ENCODE measurements at regions not wholly inside any gene's neighbourhood (a gene's known extent, or its start where the extent isn't known, plus 50 kb on each side); places are given as distances from the start of the nearest gene placed in this dataset.

GRCh38 chr9:113790093-113790492 is 86.0 kb upstream of the ZNF618 start:
- H2BK15ac ChIP-seq (ENCODE audit: low read length) = no peak overlapping the region
- no peak overlapping the region for H2BK5ac ChIP-seq (ENCODE audit: low read depth, low read length)
- DNase-seq (ENCODE audit: low read depth in 1 of 2, low spot score in 2 of 2) (no peak), FAIRE-seq (no peak)
- no peak overlapping the region for H3K56ac ChIP-seq (replicated peaks; ENCODE audit: insufficient read length, low read depth, low read length)
- no peak overlapping the region for H4K5ac ChIP-seq (ENCODE audit: insufficient read length, low read depth, low read length)
- H4K20me1 ChIP-seq (replicated peaks in 1 of 2; ENCODE audit: control insufficient read depth in 1 of 2, insufficient read depth in 2 of 2, low read length in 2 of 2) = no peaks in the 10 kb centered on the region
- WGBS, 2 experiments (ENCODE audit: extremely low coverage in 1 of 2, insufficient coverage in 1 of 2, insufficient read length in 1 of 2, insufficient replicate concordance in 2 of 2, low coverage in 1 of 2, low lambda C conversion rate in 2 of 2, missing lambda C conversion rate in 1 of 2) = 97% methylated on average over 11 of the region's 11 CpGs; no CpG with 5 or more reads in 1 of the 2 experiments
- H3K27ac ChIP-seq (ENCODE audit: low read depth, low read length) = no peak overlapping the region
- no peak overlapping the region for H4K91ac ChIP-seq (replicated peaks; ENCODE audit: insufficient read length, low read length)
- H3K14ac ChIP-seq (ENCODE audit: insufficient read length) = no peak overlapping the region
- no peaks in the 10 kb centered on the region for H3K36me3 ChIP-seq (ENCODE audit: control insufficient read depth in 2 of 4, insufficient read depth in 4 of 4, low read length in 3 of 4)
- H2BK120ac ChIP-seq (replicated peaks; ENCODE audit: low read depth, low read length) = no peak overlapping the region
- H2BK12ac ChIP-seq (ENCODE audit: low read depth, low read length) = no peak overlapping the region
- H3K27me3 ChIP-seq (replicated peaks in 1 of 4; ENCODE audit: control insufficient read depth in 3 of 4, extremely low read depth in 1 of 4, insufficient read depth in 3 of 4, low read length in 3 of 4) = no peaks in the 10 kb centered on the region
- no peak overlapping the region for H3K18ac ChIP-seq (ENCODE audit: extremely low read depth, low read length)
- no peak for TF ChIP-seq FOSL1 (IDR thresholded peaks at IDR 0.05; ENCODE audit: insufficient read depth, low read depth, low read length)
- H3K4me1 ChIP-seq (replicated peaks in 1 of 4; ENCODE audit: control insufficient read depth in 3 of 4, insufficient read depth in 4 of 4, low read length in 3 of 4) = peaks cover 0 to 6% (median 2%) of the 10 kb centered on the region in 4 experiments; a peak in 2 of 7 replicates
- no peak overlapping the region for H2AFZ ChIP-seq (ENCODE audit: low read length)
- ChIA-PET CTCF (ENCODE audit: partially characterized antibody) (interaction anchor here (0.6 to 1.4 kb wide), 4 partner anchors 16 to 246 kb away, joined by 3 to 4 read pairs (median 3); no protein-coding TSS in a partner anchor), POLR2A (ENCODE audit: partially characterized antibody) (no interaction called here)
- no peak overlapping the region for H3K4me3 ChIP-seq (ENCODE audit: extremely low read depth in 1 of 4, insufficient read depth in 2 of 4, low read depth in 3 of 4, low read length in 4 of 4)
- H2AK5ac ChIP-seq (ENCODE audit: low read depth, low read length) = no peak overlapping the region
- H3K4me2 ChIP-seq (ENCODE audit: insufficient read depth in 1 of 2, low read depth in 2 of 2, low read length in 2 of 2) = no peak overlapping the region
- no peaks in the 10 kb centered on the region for H3K79me2 ChIP-seq (ENCODE audit: control insufficient read depth in 1 of 2, insufficient read depth in 2 of 2, low read length in 2 of 2)
- no peaks in the 10 kb centered on the region for H3K9me3 ChIP-seq (ENCODE audit: insufficient read depth in 2 of 2, low read depth in 1 of 2, low read length in 1 of 2)
- H3K4ac ChIP-seq (replicated peaks; ENCODE audit: insufficient read length, low read depth, low read length) = no peak overlapping the region
- no peak overlapping the region for H3K23ac ChIP-seq (ENCODE audit: insufficient read length)
- H3K23me2 ChIP-seq (ENCODE audit: low read depth, low read length) = peaks cover 1% of the 10 kb centered on the region; the same call in 1 of the 2 replicates
- no peak overlapping the region for H3K9ac ChIP-seq (replicated peaks in 1 of 4; ENCODE audit: extremely low read depth in 1 of 4, low read depth in 3 of 4, low read length in 3 of 4)
- H3K79me1 ChIP-seq (ENCODE audit: low read depth, low read length) = no peaks in the 10 kb centered on the region
- H4K8ac ChIP-seq (ENCODE audit: extremely low read depth, insufficient read depth, low read length) = no peak overlapping the region
- H2BK20ac ChIP-seq (ENCODE audit: low read length) = no peak overlapping the region; the same call in 1 of the 2 replicates
